H9 (cell line): ENCODE measurements at regions not wholly inside any gene's neighbourhood (a gene's known extent, or its start where the extent isn't known, plus 50 kb on each side); places are given as distances from the start of the nearest gene placed in this dataset.

Source experiments
- DNase-seq: peaks from one replicate; pipeline ENCODE4 v3.0.0-alpha.2; 2017
- H2AFZ ChIP-seq: one replicate; pipeline ENCODE4 v1.6.1; 2013; ENCODE audit warnings: mild to moderate bottlenecking, low read length, control low read depth, moderate library complexity
- H2AK5ac ChIP-seq: 2 replicates; pipeline ENCODE4 v1.6.1; 2013; ENCODE audit warnings: low read length, control low read depth, mixed read lengths; ENCODE audit not compliant: insufficient read length
- H2BK120ac ChIP-seq: one replicate; pipeline ENCODE4 v1.6.1; 2013; ENCODE audit warnings: low read depth, mild to moderate bottlenecking, low read length, control low read depth, inconsistent platforms; ENCODE audit not compliant: poor library complexity, severe bottlenecking
- H2BK12ac ChIP-seq: 2 replicates; pipeline ENCODE4 v1.6.1; 2013; ENCODE audit warnings: low read length, control low read depth, mixed read lengths, low read depth; ENCODE audit not compliant: insufficient read length
- H2BK15ac ChIP-seq: 2 replicates; pipeline ENCODE4 v1.6.1; 2013; ENCODE audit warnings: low read depth, low read length, control low read depth
- H2BK20ac ChIP-seq: one replicate; pipeline ENCODE4 v1.6.1; 2013; ENCODE audit warnings: low read depth, mild to moderate bottlenecking, low read length, control low read depth, inconsistent platforms; ENCODE audit not compliant: poor library complexity, severe bottlenecking
- H2BK5ac ChIP-seq: 2 replicates; pipeline ENCODE4 v1.6.1; 2013; ENCODE audit warnings: low read length, control low read depth, mixed read lengths; ENCODE audit not compliant: insufficient read length
- H3K14ac ChIP-seq: 2 replicates; pipeline ENCODE4 v1.6.1; 2013; ENCODE audit warnings: low read length, control low read depth; ENCODE audit not compliant: insufficient read depth
- H3K18ac ChIP-seq: 2 replicates; pipeline ENCODE4 v1.6.1; 2013; ENCODE audit warnings: low read depth, mild to moderate bottlenecking, mixed read lengths, low read length, control low read depth; ENCODE audit not compliant: insufficient read length
- H3K23ac ChIP-seq: 2 replicates; pipeline ENCODE4 v1.6.1; 2013; ENCODE audit warnings: low read length, control low read depth, mixed read lengths, low read depth; ENCODE audit not compliant: insufficient read length
- H3K23me2 ChIP-seq: 2 replicates; pipeline ENCODE4 v1.6.1; 2013; ENCODE audit warnings: low read depth, mild to moderate bottlenecking, mixed read lengths, low read length, control low read depth; ENCODE audit not compliant: insufficient read length, poor library complexity, severe bottlenecking
- H3K27ac ChIP-seq: 2 replicates; pipeline ENCODE4 v1.5.1; 2013; ENCODE audit warnings: low read length, control low read depth, mixed read lengths, low read depth; ENCODE audit not compliant: insufficient read length
- H3K27me3 ChIP-seq: 2 replicates; pipeline ENCODE4 v1.6.1; 2013; ENCODE audit warnings: low read length, control low read depth, inconsistent platforms; ENCODE audit not compliant: insufficient read depth
- H3K4ac ChIP-seq: 2 replicates; pipeline ENCODE4 v1.6.1; 2013; ENCODE audit warnings: low read depth, mild to moderate bottlenecking, control low read depth, inconsistent platforms, low read length, moderate library complexity
- H3K4me1 ChIP-seq: 2 replicates; pipeline ENCODE4 v1.6.1; 2013; ENCODE audit warnings: low read length, control low read depth, inconsistent platforms; ENCODE audit not compliant: insufficient read depth
- H3K4me2 ChIP-seq: 2 replicates; pipeline ENCODE4 v1.6.1; 2013; ENCODE audit warnings: low read length, control low read depth, mixed read lengths; ENCODE audit not compliant: insufficient read length, insufficient read depth
- H3K56ac ChIP-seq: 2 replicates; pipeline ENCODE4 v1.6.1; 2013; ENCODE audit warnings: low read depth, mild to moderate bottlenecking, mixed read lengths, low read length, control low read depth; ENCODE audit not compliant: insufficient read length
- H3K79me1 ChIP-seq: 2 replicates; pipeline ENCODE4 v1.6.1; 2013; ENCODE audit warnings: low read depth, mild to moderate bottlenecking, moderate library complexity, low read length, control low read depth, inconsistent platforms; ENCODE audit not compliant: insufficient read depth, poor library complexity, severe bottlenecking
- H3K79me2 ChIP-seq: 2 replicates; pipeline ENCODE4 v1.6.1; 2013; ENCODE audit warnings: low read length, control low read depth, inconsistent platforms; ENCODE audit not compliant: insufficient read depth
- H3K9ac ChIP-seq: 2 replicates; pipeline ENCODE4 v1.6.1; 2013; ENCODE audit warnings: low read length, control low read depth, mixed read lengths; ENCODE audit not compliant: insufficient read length; ENCODE audit errors: extremely low read depth
- H3K9me3 ChIP-seq: one replicate; pipeline ENCODE4 v1.6.1; 2013; ENCODE audit warnings: low read depth, low read length, inconsistent platforms; ENCODE audit not compliant: control insufficient read depth
- H3T11ph ChIP-seq: one replicate; pipeline ENCODE4 v1.6.1; 2013; ENCODE audit warnings: mild to moderate bottlenecking, low read length, control low read depth, inconsistent platforms
- H4K20me1 ChIP-seq: one replicate; pipeline ENCODE4 v1.6.1; 2013; ENCODE audit not compliant: control insufficient read depth, insufficient read length, insufficient read depth
- H4K5ac ChIP-seq: 2 replicates; pipeline ENCODE4 v1.6.1; 2013; ENCODE audit warnings: low read depth, mild to moderate bottlenecking, mixed read lengths, low read length, control low read depth; ENCODE audit not compliant: insufficient read length
- H4K8ac ChIP-seq: replicated peaks from 2 replicates; pipeline ENCODE4 v1.6.1; 2013; ENCODE audit warnings: low read length, control low read depth, mixed read lengths, low read depth; ENCODE audit not compliant: insufficient read length
- H4K91ac ChIP-seq: 2 replicates; pipeline ENCODE4 v1.6.1; 2013; ENCODE audit warnings: low read depth, mild to moderate bottlenecking, moderate library complexity, mixed read lengths, low read length, control low read depth; ENCODE audit not compliant: insufficient read length
- H3K27ac Mint-ChIP-seq, 3 experiments: 2 replicates in 2 of 3; 3 replicates in 1 of 3; pipeline ENCODE4 v1.8.0; 2020 to 2021; ENCODE audit warnings: mixed read lengths in 3 of 3, mild to moderate bottlenecking in 1 of 3, moderate library complexity in 1 of 3
- H3K27me3 Mint-ChIP-seq: 2 replicates; pipeline ENCODE4 v1.8.0; 2021; ENCODE audit warnings: low read depth, mild to moderate bottlenecking, moderate library complexity, mixed read lengths
- H3K36me3 Mint-ChIP-seq, 3 experiments: 2 replicates in 2 of 3; 3 replicates in 1 of 3; pipeline ENCODE4 v1.8.0; 2020 to 2021; ENCODE audit warnings: low read depth in 3 of 3, mixed read lengths in 3 of 3; ENCODE audit not compliant: insufficient read depth in 1 of 3
- H3K4me1 Mint-ChIP-seq, 2 experiments: 2 replicates each; pipeline ENCODE4 v1.8.0; 2020; ENCODE audit warnings: mixed read lengths in 2 of 2
- H3K4me3 Mint-ChIP-seq, 2 experiments: 2 replicates in 1 of 2; 3 replicates in 1 of 2; pipeline ENCODE4 v1.8.0; 2020 to 2021; ENCODE audit warnings: mild to moderate bottlenecking in 2 of 2, mixed read lengths in 2 of 2, moderate library complexity in 1 of 2
- H3K9me3 Mint-ChIP-seq, 2 experiments: 2 replicates in 1 of 2; 3 replicates in 1 of 2; pipeline ENCODE4 v1.8.0; 2020; ENCODE audit warnings: mild to moderate bottlenecking in 2 of 2, mixed read lengths in 2 of 2, moderate library complexity in 1 of 2
- WGBS: extraction: QIAGEN DNeasy Blood & Tissue Kit; methylation state at CpG from one replicate; pipeline ENCODE4 v1.1.7; 2013; ENCODE audit warnings: missing lambda C conversion rate, low lambda C conversion rate, mixed read lengths; ENCODE audit not compliant: insufficient read length; ENCODE audit errors: extremely low coverage; 5-methylcytosine and 5-hydroxymethylcytosine counted together
- TF ChIP-seq, protein P1 (sequence below): fragments of 200-600 bp; sonication (generic); conservative IDR thresholded peaks from 3 replicates; pipeline ENCODE4 v1.8.0; 2021; ENCODE audit warnings: antibody characterized with exemption, mild to moderate bottlenecking

DNA sequence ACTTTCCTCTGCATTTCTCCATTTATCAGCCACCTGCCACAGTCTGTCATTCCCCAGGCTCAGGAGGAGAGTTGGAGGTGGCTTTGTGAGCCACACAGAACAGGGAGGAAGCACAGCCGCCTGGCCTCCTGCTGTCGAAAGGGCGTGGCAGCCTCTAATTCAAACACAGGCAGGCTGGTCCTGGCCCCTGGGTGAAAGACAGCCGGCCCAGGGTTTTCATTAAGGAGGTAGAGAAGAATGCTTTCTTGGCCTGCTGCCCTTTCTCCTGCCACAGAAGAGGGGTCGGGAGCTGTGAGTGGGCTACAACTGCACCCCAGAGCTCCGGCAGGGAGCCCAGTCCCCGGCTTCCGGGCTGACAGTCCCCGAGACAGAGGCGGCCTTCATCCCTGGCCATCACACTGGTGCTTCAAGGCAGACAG, 108.6 kb upstream of the FZD10 start:
- no peak overlapping the region for H3K4ac ChIP-seq
- H3K56ac ChIP-seq = no peak overlapping the region
- peaks cover 2 to 6% (median 6%) of the 10 kb centered on the region in 3 experiments; a peak in 5 of 7 replicates for H3K36me3 Mint-ChIP-seq
- H2AFZ ChIP-seq = no peak overlapping the region
- H3K9ac ChIP-seq = no peak overlapping the region
- peak; percentile 67 for DNase-seq
- H3K9me3 ChIP-seq = no peaks in the 10 kb centered on the region
- no peak overlapping the region for H3K27ac Mint-ChIP-seq
- no peak overlapping the region for H3K4me3 Mint-ChIP-seq
- no peak overlapping the region for H3K23ac ChIP-seq
- H2BK12ac ChIP-seq = no peak overlapping the region
- no peak overlapping the region for H3K27ac ChIP-seq
- WGBS = no CpG with 5 or more reads among the region's 10 CpGs
- no peak overlapping the region for H4K5ac ChIP-seq
- peaks cover 7 to 13% of the 10 kb centered on the region in 2 experiments; a peak in 4 of 5 replicates for H3K9me3 Mint-ChIP-seq
- no peaks in the 10 kb centered on the region for H3K79me1 ChIP-seq
- no peak overlapping the region for H4K8ac ChIP-seq
- no peaks in the 10 kb centered on the region for H4K20me1 ChIP-seq
- peaks cover 98% of the 10 kb centered on the region for H3K27me3 Mint-ChIP-seq
- H2BK5ac ChIP-seq = no peak overlapping the region
- no peak overlapping the region for H3K4me2 ChIP-seq
- H2AK5ac ChIP-seq = no peak overlapping the region
- no peaks in the 10 kb centered on the region for H3K23me2 ChIP-seq
- no peaks in the 10 kb centered on the region for H3K79me2 ChIP-seq
- no peak overlapping the region for H2BK120ac ChIP-seq
- H2BK15ac ChIP-seq = no peak overlapping the region
- H4K91ac ChIP-seq = no peak overlapping the region
- peaks cover 8% of the 10 kb centered on the region; the same call in 1 of the 2 replicates for H3K27me3 ChIP-seq
- H3K14ac ChIP-seq = no peak overlapping the region
- no peak overlapping the region for H3T11ph ChIP-seq
- no peaks in the 10 kb centered on the region for H3K4me1 Mint-ChIP-seq
- no peaks in the 10 kb centered on the region for H3K4me1 ChIP-seq
- H2BK20ac ChIP-seq = no peak overlapping the region
- TF ChIP-seq, protein P1, sequence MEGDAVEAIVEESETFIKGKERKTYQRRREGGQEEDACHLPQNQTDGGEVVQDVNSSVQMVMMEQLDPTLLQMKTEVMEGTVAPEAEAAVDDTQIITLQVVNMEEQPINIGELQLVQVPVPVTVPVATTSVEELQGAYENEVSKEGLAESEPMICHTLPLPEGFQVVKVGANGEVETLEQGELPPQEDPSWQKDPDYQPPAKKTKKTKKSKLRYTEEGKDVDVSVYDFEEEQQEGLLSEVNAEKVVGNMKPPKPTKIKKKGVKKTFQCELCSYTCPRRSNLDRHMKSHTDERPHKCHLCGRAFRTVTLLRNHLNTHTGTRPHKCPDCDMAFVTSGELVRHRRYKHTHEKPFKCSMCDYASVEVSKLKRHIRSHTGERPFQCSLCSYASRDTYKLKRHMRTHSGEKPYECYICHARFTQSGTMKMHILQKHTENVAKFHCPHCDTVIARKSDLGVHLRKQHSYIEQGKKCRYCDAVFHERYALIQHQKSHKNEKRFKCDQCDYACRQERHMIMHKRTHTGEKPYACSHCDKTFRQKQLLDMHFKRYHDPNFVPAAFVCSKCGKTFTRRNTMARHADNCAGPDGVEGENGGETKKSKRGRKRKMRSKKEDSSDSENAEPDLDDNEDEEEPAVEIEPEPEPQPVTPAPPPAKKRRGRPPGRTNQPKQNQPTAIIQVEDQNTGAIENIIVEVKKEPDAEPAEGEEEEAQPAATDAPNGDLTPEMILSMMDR = no peak
- H3K18ac ChIP-seq = no peak overlapping the region
